ENCODE measurements at regions not wholly inside any gene's neighbourhood (a gene's known extent, or its start where the extent isn't known, plus 50 kb on each side); places are given as distances from the start of the nearest gene placed in this dataset.
"Not testable (repeated sequence)": the region's sequence is repeated elsewhere in the genome, so short reads cannot be mapped to it uniquely, and the experiment has no call there.

- TF ChIP-seq, protein P1, sequence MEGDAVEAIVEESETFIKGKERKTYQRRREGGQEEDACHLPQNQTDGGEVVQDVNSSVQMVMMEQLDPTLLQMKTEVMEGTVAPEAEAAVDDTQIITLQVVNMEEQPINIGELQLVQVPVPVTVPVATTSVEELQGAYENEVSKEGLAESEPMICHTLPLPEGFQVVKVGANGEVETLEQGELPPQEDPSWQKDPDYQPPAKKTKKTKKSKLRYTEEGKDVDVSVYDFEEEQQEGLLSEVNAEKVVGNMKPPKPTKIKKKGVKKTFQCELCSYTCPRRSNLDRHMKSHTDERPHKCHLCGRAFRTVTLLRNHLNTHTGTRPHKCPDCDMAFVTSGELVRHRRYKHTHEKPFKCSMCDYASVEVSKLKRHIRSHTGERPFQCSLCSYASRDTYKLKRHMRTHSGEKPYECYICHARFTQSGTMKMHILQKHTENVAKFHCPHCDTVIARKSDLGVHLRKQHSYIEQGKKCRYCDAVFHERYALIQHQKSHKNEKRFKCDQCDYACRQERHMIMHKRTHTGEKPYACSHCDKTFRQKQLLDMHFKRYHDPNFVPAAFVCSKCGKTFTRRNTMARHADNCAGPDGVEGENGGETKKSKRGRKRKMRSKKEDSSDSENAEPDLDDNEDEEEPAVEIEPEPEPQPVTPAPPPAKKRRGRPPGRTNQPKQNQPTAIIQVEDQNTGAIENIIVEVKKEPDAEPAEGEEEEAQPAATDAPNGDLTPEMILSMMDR (IDR thresholded peaks at IDR 0.05), result not testable (repeated sequence)
- not testable (repeated sequence) for TF ChIP-seq POLR2A (IDR thresholded peaks at IDR 0.05)
Measured at GRCh38 chr4:9595531-9595930, 151.3 kb downstream of the DEFB131A start.
